ENCODE measurements at regions not wholly inside any gene's neighbourhood (a gene's known extent, or its start where the extent isn't known, plus 50 kb on each side); places are given as distances from the start of the nearest gene placed in this dataset.

DNA sequence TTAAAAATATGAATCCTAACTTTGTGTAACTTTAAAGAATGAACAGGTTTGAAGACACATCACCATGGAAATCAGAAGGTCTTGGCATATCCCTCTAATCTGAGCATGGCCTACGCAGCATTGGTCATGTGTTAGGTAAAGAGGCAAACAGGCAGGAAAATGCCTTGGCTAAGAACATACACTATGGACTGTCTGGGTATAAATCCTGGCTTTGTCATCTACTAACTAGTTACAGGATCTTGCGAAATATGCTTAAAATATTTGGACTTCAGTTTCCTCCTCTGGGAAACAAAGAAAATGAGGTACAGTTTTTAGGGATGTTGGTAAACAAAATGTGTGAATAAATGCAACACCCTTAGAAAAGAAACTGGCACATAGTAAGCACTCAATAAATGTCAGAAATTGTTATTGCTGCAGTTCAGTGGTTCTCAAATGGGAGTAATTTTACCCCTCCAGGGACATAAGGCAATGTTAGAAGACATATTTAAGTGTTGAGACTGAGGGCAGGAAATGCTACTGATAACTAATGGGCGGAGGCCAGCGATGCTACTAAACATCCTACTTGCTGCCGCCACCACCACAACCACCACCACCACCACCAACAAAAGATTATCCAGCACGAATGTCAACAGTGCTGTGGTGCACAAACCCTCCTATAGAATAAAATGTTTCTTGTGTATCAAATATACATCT is 770.8 kb upstream of the SOX9 start:
- TF ChIP-seq, protein P1, sequence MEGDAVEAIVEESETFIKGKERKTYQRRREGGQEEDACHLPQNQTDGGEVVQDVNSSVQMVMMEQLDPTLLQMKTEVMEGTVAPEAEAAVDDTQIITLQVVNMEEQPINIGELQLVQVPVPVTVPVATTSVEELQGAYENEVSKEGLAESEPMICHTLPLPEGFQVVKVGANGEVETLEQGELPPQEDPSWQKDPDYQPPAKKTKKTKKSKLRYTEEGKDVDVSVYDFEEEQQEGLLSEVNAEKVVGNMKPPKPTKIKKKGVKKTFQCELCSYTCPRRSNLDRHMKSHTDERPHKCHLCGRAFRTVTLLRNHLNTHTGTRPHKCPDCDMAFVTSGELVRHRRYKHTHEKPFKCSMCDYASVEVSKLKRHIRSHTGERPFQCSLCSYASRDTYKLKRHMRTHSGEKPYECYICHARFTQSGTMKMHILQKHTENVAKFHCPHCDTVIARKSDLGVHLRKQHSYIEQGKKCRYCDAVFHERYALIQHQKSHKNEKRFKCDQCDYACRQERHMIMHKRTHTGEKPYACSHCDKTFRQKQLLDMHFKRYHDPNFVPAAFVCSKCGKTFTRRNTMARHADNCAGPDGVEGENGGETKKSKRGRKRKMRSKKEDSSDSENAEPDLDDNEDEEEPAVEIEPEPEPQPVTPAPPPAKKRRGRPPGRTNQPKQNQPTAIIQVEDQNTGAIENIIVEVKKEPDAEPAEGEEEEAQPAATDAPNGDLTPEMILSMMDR (IDR thresholded peaks at IDR 0.05; ENCODE audit: low read depth, low read length, missing input control), result no peak
- TF ChIP-seq GABPA (IDR thresholded peaks at IDR 0.05 in 1 of 2, conservative IDR thresholded peaks at IDR 0.05 in 1 of 2), result no peak
- no peak for TF ChIP-seq RAD21 (IDR thresholded peaks at IDR 0.05)
- TF ChIP-seq TAF1 (conservative IDR thresholded peaks at IDR 0.05), result no peak
- no peak for TF ChIP-seq JUND (IDR thresholded peaks at IDR 0.05)
- TF ChIP-seq, protein P2, sequence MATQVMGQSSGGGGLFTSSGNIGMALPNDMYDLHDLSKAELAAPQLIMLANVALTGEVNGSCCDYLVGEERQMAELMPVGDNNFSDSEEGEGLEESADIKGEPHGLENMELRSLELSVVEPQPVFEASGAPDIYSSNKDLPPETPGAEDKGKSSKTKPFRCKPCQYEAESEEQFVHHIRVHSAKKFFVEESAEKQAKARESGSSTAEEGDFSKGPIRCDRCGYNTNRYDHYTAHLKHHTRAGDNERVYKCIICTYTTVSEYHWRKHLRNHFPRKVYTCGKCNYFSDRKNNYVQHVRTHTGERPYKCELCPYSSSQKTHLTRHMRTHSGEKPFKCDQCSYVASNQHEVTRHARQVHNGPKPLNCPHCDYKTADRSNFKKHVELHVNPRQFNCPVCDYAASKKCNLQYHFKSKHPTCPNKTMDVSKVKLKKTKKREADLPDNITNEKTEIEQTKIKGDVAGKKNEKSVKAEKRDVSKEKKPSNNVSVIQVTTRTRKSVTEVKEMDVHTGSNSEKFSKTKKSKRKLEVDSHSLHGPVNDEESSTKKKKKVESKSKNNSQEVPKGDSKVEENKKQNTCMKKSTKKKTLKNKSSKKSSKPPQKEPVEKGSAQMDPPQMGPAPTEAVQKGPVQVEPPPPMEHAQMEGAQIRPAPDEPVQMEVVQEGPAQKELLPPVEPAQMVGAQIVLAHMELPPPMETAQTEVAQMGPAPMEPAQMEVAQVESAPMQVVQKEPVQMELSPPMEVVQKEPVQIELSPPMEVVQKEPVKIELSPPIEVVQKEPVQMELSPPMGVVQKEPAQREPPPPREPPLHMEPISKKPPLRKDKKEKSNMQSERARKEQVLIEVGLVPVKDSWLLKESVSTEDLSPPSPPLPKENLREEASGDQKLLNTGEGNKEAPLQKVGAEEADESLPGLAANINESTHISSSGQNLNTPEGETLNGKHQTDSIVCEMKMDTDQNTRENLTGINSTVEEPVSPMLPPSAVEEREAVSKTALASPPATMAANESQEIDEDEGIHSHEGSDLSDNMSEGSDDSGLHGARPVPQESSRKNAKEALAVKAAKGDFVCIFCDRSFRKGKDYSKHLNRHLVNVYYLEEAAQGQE (IDR thresholded peaks at IDR 0.05), result no peak

Measured in liver (tissue), 3 donors.